Fibroblast of mammary gland (primary cell): ENCODE measurements at regions not wholly inside any gene's neighbourhood (a gene's known extent, or its start where the extent isn't known, plus 50 kb on each side); places are given as distances from the start of the nearest gene placed in this dataset.

Source experiments
- DNase-seq: peaks from one replicate; pipeline ENCODE4 v3.0.0-alpha.2; 2010; ENCODE audit warnings: low read depth
- H3K4me3 ChIP-seq: 2 replicates; pipeline ENCODE4 v1.5.1; 2011; ENCODE audit warnings: low read depth, mild to moderate bottlenecking, low read length, moderate library complexity; ENCODE audit not compliant: control insufficient read depth
- TF ChIP-seq, protein P1 (sequence below): conservative IDR thresholded peaks from 2 replicates; pipeline ENCODE4 v1.5.1; 2011; ENCODE audit warnings: low read depth, low read length, inconsistent platforms; ENCODE audit not compliant: control insufficient read depth, insufficient read depth

DNA sequence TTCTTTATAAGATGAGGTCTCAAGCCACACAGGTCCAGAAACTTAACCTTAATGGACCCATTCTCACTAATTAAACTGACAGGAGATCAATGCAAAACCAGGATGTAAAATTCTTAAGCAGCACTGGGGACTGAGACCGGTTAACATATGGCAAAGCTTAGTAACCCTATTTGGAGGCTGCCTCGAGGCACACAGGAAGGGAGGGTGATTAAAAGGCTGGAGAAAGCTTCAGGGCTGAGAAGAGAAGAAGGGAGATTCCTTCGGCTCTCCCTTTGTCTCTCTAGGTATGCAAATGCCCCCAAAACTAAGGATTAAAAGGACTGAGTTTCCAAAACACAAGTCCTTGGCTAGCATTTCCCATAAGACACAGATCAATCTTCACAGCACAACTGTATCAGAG, 120.8 kb upstream of the DSCAM start:
- no peak overlapping the region for H3K4me3 ChIP-seq
- TF ChIP-seq, protein P1, sequence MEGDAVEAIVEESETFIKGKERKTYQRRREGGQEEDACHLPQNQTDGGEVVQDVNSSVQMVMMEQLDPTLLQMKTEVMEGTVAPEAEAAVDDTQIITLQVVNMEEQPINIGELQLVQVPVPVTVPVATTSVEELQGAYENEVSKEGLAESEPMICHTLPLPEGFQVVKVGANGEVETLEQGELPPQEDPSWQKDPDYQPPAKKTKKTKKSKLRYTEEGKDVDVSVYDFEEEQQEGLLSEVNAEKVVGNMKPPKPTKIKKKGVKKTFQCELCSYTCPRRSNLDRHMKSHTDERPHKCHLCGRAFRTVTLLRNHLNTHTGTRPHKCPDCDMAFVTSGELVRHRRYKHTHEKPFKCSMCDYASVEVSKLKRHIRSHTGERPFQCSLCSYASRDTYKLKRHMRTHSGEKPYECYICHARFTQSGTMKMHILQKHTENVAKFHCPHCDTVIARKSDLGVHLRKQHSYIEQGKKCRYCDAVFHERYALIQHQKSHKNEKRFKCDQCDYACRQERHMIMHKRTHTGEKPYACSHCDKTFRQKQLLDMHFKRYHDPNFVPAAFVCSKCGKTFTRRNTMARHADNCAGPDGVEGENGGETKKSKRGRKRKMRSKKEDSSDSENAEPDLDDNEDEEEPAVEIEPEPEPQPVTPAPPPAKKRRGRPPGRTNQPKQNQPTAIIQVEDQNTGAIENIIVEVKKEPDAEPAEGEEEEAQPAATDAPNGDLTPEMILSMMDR = no peak
- DNase-seq = no peak

DNA sequence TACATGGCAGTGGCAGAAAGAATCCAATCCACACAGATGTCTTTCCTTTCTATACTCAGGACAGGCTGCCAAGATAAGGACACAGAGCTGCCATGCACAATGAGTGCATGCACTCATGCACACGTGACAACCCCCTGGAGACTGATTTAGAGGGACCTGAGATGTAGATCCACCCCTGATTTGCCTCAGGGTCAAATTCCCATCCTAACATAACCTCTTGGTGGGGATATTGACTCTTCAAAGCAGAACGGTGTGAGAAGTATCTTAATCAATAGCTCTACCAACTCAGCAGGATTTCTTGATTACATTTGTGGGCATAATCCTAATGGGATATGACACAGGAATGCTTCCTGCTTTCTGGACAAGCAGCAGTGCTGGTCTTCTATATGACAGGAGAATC, 125.2 kb upstream of the DSCAM start:
- TF ChIP-seq, protein P1 = no peak
- no peak overlapping the region for H3K4me3 ChIP-seq
- DNase-seq = no peak

DNA sequence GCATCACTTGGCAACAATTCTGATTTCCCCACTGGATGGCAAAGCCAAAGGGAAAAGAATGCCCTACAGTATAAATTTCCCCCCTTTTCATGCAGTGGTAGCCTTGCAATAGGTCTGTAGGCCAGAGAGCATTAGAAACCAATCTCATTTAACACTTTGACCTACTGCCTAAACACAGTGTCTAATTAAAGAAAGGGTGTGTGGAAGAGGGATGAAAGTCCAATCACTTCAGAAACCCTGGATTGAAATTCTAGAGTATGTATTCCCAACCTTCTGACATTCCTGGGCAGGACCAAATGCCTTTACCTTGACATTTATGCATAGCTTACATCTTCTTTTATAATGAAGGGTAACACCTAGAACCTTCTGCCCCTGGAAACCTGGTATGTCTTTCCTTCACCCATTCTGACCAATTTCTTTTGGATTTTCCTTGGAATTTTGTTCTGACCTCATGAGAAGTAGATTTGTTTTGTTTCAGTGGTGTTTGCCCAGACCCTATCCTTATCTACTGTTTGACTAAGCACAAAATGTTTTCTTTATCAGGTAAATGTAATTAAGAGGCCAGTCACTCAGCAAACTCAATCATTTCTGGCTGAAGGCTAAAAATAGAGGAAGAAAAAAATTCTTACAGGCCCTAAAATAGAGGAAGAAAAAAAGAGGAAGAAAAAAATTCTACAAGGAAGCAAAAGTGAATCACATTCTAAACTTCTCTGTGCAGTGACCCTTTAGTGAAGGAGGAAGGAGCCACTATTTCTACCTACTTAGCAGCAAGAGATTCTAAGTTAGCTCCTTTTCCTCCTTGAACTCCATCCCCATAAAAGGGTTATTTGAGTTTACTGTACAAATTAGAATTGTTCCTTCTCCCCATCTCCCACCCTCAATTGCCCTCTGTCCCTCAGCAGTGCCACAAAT, 129.5 kb upstream of the DSCAM start:
- no peak for DNase-seq
- no peak overlapping the region for H3K4me3 ChIP-seq
- TF ChIP-seq, protein P1 = no peak

DNA sequence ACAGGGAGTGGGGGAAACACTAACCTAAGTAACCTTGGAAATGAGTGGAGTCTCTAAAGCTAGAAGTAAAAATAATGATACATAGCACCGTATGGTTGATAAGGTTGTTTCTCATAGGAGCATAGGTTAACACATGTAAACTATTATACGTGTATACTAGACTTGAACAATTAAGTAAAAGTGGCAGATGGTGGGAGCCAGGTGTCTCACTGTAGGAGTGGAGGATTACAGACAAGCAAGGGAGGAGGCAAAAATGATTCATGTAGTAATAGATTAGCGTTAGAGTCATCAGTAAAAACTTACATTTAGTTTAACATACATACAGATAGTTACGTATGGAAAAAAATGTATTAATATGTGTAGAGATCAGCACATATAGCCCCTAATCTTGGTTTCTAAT, 138.4 kb upstream of the DSCAM start:
- DNase-seq = no peak
- H3K4me3 ChIP-seq = no peak overlapping the region
- TF ChIP-seq, protein P1 = no peak

DNA sequence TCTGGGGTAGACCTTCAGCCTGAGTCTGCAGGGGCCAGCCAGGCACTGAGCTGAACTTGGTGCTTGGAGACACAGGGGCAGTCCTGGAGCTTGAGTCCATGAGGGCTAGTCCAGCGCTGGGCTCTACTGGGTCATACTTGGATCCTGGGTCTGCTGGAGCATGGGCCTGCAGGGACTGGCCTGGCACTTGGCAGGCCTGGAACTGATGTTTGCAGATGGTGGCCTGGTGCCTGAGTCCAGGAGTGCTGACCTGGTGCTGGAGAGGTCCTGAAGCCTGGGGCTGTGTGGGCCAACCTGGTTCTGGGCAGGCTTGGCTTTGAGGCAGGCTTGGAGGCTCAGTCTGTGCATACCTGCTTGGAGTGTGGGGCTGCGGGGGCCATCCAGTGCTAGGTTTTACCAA, 143.4 kb upstream of the DSCAM start:
- TF ChIP-seq, protein P1 = no peak
- no peak for DNase-seq
- H3K4me3 ChIP-seq = no peak overlapping the region

DNA sequence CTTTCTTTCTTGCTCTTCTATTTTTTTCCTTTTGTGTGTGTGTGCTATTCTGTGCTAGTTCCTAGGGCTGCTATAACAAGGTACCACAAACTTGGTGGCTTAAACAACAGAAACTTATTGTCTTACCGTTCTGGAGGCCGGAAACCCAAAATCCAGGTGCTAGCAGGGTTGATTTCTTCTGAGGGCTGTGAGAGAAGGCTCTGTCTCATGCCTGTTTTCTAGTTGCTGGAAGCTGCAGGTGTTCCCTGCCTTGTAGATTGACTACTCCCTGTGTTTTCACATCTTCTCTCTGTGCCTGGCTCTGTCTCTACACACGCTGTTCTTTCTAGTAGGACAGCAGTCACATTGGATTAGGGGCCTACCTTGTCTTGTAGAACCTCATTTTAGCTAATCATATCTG, 150.9 kb upstream of the DSCAM start:
- TF ChIP-seq, protein P1 = no peak
- H3K4me3 ChIP-seq = no peak overlapping the region
- DNase-seq = no peak
